GM12878 (cell line): ENCODE measurements at regions not wholly inside any gene's neighbourhood (a gene's known extent, or its start where the extent isn't known, plus 50 kb on each side); places are given as distances from the start of the nearest gene placed in this dataset.

ENCODE experiments used
- ATAC-seq: fragments of 200-7000 bp; cut with Tn5 transposase; 3 replicates; pipeline ENCODE4 v1.9.1; 2020; ENCODE audit warnings: mild to moderate bottlenecking, moderate library complexity
- BruUV-seq: library from RNA; stranded (reverse); fragments of 400-500 nt; replicated peaks from 2 replicates; lab custom pipeline; 2021; lab: Mats Ljungman, UMichigan
- CTCF ChIA-PET: fragments of 300-600 bp; sonication (Branson Sonifier 250); formaldehyde crosslinking; extraction: SDS; loops from one replicate; lab custom pipeline; 2021; ENCODE audit warnings: inconsistent platforms; lab: Yijun Ruan, JAX
- POLR2A ChIA-PET: fragments of 350-600 bp; formaldehyde crosslinking; extraction: SDS; loops from one replicate; lab custom pipeline; 2021; ENCODE audit warnings: inconsistent platforms; lab: Charles Lee
- RAD21 ChIA-PET: fragments of 300-600 bp; sonication (Branson Sonifier 250); formaldehyde crosslinking; loops from one replicate; lab custom pipeline; 2023; ENCODE audit warnings: antibody characterized with exemption; ENCODE audit not compliant: unreplicated experiment; lab: Charles Lee
- SMC1A ChIA-PET: fragments of 300-600 bp; sonication (Branson Sonifier 250); formaldehyde crosslinking; loops from one replicate; lab custom pipeline; 2023; ENCODE audit not compliant: unreplicated experiment, uncharacterized antibody; lab: Charles Lee
- DNase-seq: peaks from one replicate; pipeline ENCODE4 v3.0.0-alpha.2; 2011; ENCODE audit warnings: low read depth, low spot score
- FAIRE-seq: peaks from 3 replicates; lab custom pipeline; 2011; peaks lifted over from hg19 to GRCh38; lab: Jason Lieb, UNC
- H2AFZ ChIP-seq: 2 replicates; pipeline ENCODE4 v1.6.0; 2011; ENCODE audit warnings: low read depth, low read length, control low read depth; ENCODE audit not compliant: control insufficient read depth
- H3K27ac ChIP-seq: 2 replicates; pipeline ENCODE4 v1.5.1; 2011; ENCODE audit warnings: control low read depth; ENCODE audit not compliant: control insufficient read depth, insufficient read depth
- H3K27me3 ChIP-seq, 2 experiments: replicated peaks in 1 of 2; 2 replicates each; pipeline versions ENCODE4 v1.6.0 to v1.6.1; 2011; ENCODE audit warnings: low read length in 1 of 2; ENCODE audit not compliant: control insufficient read depth in 2 of 2, insufficient read depth in 2 of 2
- H3K36me3 ChIP-seq, 2 experiments: 2 replicates each; pipeline ENCODE4 v1.5.1; 2011; ENCODE audit warnings: low read length in 1 of 2; ENCODE audit not compliant: control insufficient read depth in 2 of 2, insufficient read depth in 2 of 2
- H3K4me1 ChIP-seq: 2 replicates; pipeline ENCODE4 v1.6.1; 2011; ENCODE audit warnings: mild to moderate bottlenecking, low read length, moderate library complexity, mixed read lengths; ENCODE audit not compliant: control insufficient read depth, insufficient read depth
- H3K4me2 ChIP-seq: 2 replicates; pipeline ENCODE4 v1.6.0; 2011; ENCODE audit warnings: control low read depth; ENCODE audit not compliant: control insufficient read depth, insufficient read depth
- H3K4me3 ChIP-seq: fragments of 200-600 bp; sonication (generic); 2 replicates; pipeline ENCODE4 v1.5.1; 2016
- H3K79me2 ChIP-seq: 2 replicates; pipeline ENCODE4 v1.6.0; 2011; ENCODE audit warnings: low read length; ENCODE audit not compliant: control insufficient read depth, insufficient read depth
- H3K9ac ChIP-seq: 2 replicates; pipeline ENCODE4 v1.8.0; 2011; ENCODE audit warnings: low read length, control low read depth, mixed read lengths; ENCODE audit not compliant: control insufficient read depth, insufficient read depth
- H3K9me3 ChIP-seq: replicated peaks from 3 replicates; pipeline ENCODE4 v1.5.1; 2011; ENCODE audit warnings: mild to moderate bottlenecking, low read length; ENCODE audit not compliant: control insufficient read depth, insufficient read depth
- H4K20me1 ChIP-seq: 2 replicates; pipeline ENCODE4 v1.6.0; 2011; ENCODE audit not compliant: control insufficient read depth, insufficient read depth
- DPF2 ChIP-seq: fragments of 450-650 bp; IDR thresholded peaks from 2 replicates; pipeline ENCODE4 v1.6.1; 2017; ENCODE audit warnings: mild to moderate bottlenecking
- NFIC ChIP-seq: IDR thresholded peaks from 2 replicates; pipeline ENCODE4 v1.6.1; 2012; ENCODE audit warnings: low read depth, mild to moderate bottlenecking, inconsistent platforms, low read length, moderate library complexity
- NKRF ChIP-seq: fragments of 450-650 bp; conservative IDR thresholded peaks from 2 replicates; pipeline ENCODE4 v1.6.1; 2017; ENCODE audit warnings: mild to moderate bottlenecking, moderate library complexity
- NR2C1 ChIP-seq: fragments of 450-650 bp; IDR thresholded peaks from 2 replicates; pipeline ENCODE4 v1.6.1; 2017; ENCODE audit warnings: antibody characterized with exemption, mild to moderate bottlenecking, moderate library complexity
- RELB ChIP-seq: fragments of 450-650 bp; IDR thresholded peaks from 2 replicates; pipeline ENCODE4 v1.6.1; 2017; ENCODE audit warnings: low read depth, mild to moderate bottlenecking, moderate library complexity
- RFX5 ChIP-seq: IDR thresholded peaks from 2 replicates; pipeline ENCODE4 v1.6.1; 2011; ENCODE audit warnings: low read depth, low read length, improper control_type of control experiment
- WGBS: methylation state at CpG from one replicate; pipeline ENCODE4 v1.1.6; 2016; ENCODE audit warnings: low lambda C conversion rate; ENCODE audit not compliant: insufficient replicate concordance, insufficient coverage; ENCODE audit errors: missing lambda C conversion rate; 5-methylcytosine and 5-hydroxymethylcytosine counted together
- in situ Hi-C: fragments of 300-500 bp; cut with MboI; formaldehyde crosslinking; loops from 9 replicates; pipeline ENCODE4 v1.14.3; 2018; ENCODE audit warnings: mixed read lengths
- intact Hi-C: fragments of 100-400 bp; cut with micrococcal nuclease; formaldehyde crosslinking; loops from one replicate; pipeline ENCODE4 v1.14.2; 2022; ENCODE audit not compliant: unreplicated experiment

- RAD21 ChIA-PET, result no interaction called here
- no peak for TF ChIP-seq DPF2
- TF ChIP-seq NFIC, result no peak
- TF ChIP-seq NR2C1, result no peak
- TF ChIP-seq NKRF, result no peak
- no peak for TF ChIP-seq RELB
- no peak for TF ChIP-seq RFX5
- DNase-seq (no peak), ATAC-seq (no peak), FAIRE-seq (no peak)
- no peak overlapping the region for H3K4me3 ChIP-seq
- H3K79me2 ChIP-seq, result no peaks in the 10 kb centered on the region
- H2AFZ ChIP-seq, result no peak overlapping the region
- H3K9me3 ChIP-seq, result no peaks in the 10 kb centered on the region
- no TSS peak for BruUV-seq
- no peaks in the 10 kb centered on the region for H4K20me1 ChIP-seq
- no peaks in the 10 kb centered on the region for H3K4me1 ChIP-seq
- intact Hi-C loops, result no loop called here
- 13% methylated on average over 2 of the region's 2 CpGs for WGBS
- SMC1A ChIA-PET, result no interaction called here
- no peaks in the 10 kb centered on the region for H3K36me3 ChIP-seq
- no peak overlapping the region for H3K4me2 ChIP-seq
- POLR2A ChIA-PET, result no interaction called here
- in situ Hi-C loops, result no loop called here
- H3K27ac ChIP-seq, result no peak overlapping the region
- no peak overlapping the region for H3K9ac ChIP-seq
- no peaks in the 10 kb centered on the region; a peak in 1 of 4 replicates for H3K27me3 ChIP-seq
- CTCF ChIA-PET, result no interaction called here
These were observed 122.6 kb upstream of the ADAMTS18 start for GRCh38 chr16:77557385-77557784.
